HG02798 (cell line): ENCODE measurements at regions not wholly inside any gene's neighbourhood (a gene's known extent, or its start where the extent isn't known, plus 50 kb on each side); places are given as distances from the start of the nearest gene placed in this dataset.
"Not testable (repeated sequence)": the region's sequence is repeated elsewhere in the genome, so short reads cannot be mapped to it uniquely, and the experiment has no call there.

Source experiments
- ATAC-seq: cut with Tn5 transposase; IDR thresholded peaks from one replicate; pipeline ENCODE4 v1.9.1; 2021; ENCODE audit warnings: mild to moderate bottlenecking; ENCODE audit not compliant: unreplicated experiment, poor library complexity

DNA sequence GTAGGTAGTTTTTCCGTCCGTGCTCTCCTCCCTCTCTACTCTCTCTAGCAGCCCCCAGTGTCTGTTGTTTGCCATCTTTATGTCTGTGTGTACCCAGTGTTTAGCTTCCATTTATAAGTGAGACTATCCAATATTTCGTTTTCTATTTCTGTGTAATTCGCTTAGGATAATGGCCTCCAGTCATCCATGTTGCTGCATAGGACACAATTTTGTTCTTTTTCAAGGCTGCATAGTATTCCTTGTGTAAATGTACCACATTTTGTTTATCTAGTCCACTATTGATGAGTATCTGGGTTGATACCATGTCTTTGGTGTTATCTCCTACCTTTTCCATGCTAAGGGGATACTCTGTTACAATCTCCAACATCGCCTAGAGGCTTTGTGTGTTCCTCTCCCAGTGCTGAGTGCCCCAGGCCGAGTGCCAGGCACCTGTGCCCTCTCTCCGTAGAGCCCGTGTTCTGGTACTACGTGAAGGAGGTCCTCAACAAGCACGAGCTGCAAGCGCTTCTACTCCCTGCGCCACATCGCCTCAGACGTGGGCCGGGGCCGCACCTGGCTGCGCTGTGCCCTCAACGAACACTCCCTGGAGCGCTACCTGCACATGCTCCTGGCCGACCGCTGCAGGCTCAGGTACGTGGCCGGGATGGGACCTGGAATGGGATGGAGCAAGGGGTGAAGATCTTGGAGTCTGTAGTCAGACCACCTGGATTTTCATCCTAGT lies 51.0 kb downstream of the NPIPB11 start:
- not testable (repeated sequence) for ATAC-seq

DNA sequence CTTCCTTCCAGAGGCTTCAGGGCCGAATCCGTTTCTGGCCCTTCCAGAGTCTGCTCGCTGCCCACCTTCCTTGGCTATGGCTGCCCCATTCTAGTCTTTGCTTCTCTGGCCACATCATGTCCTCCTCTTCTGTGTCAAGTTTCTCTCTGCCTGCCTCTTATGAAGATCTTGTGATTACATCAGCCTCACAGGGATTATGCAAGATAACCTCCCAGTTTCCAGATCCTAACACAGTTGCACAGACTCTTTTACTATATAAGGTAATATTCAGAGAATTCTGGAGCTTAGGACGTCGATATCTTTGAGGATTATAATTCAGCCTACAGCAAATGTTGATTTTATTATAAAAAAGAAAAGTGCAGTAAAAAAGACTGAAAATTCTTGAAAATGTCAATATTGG lies 52.1 kb downstream of the NPIPB11 start:
- ATAC-seq = not testable (repeated sequence)

DNA sequence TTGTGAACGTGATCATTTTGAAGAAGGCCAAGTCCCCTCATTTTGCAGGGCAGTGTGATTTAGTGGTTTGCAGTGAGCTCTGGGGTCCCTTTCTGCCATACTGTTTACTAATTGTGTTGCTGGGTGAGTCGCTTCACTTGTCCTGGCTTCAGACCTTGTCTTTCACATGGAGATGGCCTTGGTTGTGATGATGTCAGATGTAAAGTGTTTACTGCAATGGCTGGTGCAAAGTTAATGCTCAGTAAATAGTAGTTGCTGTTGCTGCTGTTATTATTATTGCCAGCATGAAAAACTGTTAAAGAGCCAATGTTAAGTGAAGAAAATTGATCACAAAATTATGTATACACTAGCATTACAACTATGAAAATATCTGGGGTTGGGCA lies 53.9 kb downstream of the NPIPB11 start:
- ATAC-seq = not testable (repeated sequence)

DNA sequence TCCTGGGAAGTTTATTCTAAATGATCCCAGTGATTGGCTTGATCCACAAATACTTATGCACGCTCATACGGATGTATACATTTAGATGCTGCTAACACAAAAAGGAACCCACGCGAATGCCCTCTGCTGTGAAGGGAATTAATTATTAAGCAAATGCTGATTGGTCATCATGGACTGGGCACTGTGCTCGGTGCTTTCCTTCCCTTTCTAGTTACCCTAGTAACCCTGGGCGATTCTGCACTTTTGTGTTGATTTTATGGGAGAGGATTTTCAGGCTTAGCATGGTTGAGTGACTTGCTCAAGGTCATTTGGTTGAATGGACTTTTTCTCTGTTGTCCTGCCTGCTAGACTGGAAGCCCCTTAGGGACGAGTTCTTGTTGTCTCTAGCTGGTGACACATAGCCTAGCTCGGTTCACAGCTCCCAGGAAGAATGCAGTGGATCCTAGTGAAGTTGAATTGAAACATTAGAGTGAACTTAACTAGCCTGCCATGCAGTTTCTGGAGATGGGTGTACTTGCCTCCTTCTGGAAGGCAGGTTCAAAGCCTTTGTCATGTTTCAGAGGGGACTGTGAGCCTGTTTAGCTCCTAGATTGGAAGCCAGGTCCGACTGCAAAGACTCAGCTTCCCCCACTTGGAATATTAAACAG lies 54.4 kb downstream of the NPIPB11 start:
- ATAC-seq = not testable (repeated sequence)

DNA sequence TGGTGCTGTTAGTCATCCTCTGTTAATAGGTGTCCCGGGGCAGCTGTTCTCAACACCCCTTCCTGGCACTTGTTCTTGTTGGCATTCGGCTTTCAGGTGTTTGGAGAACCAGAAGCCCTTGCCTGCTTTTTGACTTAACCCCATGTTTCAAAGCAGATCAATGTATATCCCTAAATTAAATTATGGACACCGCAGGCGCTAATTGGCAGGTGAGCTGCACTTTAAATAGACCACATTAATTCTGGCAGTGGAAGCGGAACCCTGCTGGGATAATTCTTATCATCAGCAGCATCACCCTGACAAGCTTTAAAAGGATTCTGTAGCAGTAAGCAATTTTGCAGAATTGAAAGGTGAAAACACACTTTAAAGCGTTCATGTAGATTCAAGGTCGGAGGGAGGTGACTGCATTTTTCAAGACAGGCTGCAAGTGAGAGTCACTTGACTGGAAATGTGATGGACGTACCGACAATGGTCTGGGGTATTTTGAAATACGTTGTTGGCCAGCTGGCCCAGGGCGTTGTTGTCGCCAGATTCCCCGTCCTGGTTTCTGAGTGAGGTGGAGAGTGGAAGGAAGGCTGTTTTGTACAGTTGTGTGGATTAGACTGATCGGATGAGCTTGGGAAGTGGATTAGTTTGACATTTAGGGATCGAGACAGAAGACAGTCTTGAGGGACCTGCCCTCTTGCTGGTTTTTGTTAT lies 55.1 kb downstream of the NPIPB11 start:
- not testable (repeated sequence) for ATAC-seq

DNA sequence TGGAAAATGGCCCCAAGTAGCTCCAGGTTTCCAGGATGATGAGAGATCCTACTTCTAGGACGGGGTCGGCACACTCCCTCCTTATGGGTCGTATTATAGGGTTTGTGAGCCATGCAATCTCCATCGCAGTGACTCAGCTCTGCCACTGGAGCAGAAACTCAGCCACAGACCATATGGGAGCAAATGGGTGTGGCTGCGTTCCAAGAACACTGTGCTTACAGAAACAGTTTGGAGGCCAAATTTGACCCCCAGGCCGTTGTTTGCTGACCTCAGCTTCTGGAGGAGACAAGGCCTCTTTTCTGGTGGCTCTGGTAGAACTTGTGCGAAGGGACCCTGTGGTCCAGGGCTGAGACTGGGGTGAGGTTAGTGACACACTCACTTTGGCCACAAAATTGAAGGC lies 56.5 kb downstream of the NPIPB11 start:
- ATAC-seq = not testable (repeated sequence)

DNA sequence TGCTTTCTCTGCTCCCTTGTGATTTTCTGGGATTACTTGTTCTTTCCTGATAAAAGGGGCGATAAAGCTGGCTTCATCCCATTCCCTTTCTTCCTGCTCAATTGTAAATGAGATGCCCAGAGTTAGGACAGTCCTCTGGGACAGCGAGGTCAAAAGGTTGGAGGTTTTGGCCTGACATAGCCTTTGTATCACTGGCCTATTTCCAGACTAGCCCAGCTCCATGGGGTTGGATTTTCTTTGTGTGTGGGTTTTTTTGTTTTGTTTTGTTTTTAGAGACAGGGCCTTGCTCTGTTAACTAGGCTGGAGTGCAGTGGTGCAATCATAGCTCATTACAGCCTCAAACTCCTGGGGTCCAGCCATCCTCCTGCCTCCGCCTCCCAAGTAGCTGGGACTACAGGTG lies 57.8 kb downstream of the NPIPB11 start:
- not testable (repeated sequence) for ATAC-seq

DNA sequence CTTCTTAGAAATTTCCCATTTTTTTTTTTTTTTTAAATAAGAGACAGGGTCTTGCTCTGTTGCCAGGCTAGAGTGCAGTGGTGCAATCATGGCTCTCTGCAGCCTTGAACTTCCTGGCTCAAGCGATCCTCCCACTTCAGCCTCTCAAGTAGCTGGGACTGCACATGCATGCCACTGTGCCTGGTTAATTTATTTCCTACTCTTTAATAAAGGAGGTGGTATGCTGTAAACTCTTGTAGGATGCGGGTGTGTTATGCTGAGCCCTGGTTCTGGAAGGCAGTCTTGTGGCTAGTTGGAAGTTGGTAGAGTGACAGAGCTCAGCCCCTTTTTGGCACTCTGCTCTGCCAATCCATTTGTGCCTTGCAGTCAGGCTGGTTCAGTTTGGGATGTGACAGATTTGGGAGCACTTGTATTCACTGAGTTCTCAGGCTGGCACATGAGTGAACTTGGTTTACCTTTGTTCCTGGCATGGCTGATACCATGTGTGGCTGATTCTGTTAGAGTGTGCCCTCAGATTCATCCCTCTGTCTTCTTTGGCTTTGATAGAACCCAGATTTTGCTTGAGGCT lies 58.3 kb downstream of the NPIPB11 start:
- not testable (repeated sequence) for ATAC-seq

DNA sequence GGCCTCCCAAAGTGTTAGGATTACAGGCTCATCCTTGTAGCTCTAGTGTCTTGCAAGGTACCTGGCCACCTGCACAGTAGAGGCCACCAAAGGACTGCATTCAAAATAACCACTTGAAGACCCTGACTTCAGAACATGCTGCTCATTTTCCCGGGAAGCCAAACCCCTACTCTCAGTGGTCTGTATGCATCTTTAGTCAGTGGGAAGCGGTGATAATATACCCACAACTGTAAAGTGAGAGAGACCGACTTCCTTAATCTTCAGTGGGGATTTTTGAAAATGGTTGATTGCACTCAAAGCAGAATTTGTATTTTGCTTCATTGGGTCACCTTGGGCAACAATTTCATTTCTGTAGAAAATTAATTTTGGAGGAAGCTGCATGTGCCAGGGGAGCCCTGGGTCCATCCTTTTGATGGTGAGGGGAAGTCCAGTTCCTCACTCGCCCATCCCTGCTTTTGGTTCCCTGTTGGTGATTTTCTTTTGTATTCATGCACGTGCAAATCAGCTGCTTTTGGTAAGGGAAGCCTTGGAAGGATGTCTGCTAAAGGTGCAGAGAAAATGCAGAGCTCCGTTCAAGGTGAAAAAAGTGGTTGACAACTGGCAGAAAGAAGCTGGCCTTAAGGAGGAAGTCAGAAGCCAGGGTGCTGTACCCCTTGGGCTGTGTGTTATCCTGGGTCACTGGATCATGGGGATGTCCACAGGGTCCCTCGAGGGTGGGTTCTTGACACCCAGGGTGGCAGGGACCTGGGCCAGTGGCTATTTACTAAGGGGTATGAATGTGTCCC lies 59.5 kb downstream of the NPIPB11 start:
- not testable (repeated sequence) for ATAC-seq

DNA sequence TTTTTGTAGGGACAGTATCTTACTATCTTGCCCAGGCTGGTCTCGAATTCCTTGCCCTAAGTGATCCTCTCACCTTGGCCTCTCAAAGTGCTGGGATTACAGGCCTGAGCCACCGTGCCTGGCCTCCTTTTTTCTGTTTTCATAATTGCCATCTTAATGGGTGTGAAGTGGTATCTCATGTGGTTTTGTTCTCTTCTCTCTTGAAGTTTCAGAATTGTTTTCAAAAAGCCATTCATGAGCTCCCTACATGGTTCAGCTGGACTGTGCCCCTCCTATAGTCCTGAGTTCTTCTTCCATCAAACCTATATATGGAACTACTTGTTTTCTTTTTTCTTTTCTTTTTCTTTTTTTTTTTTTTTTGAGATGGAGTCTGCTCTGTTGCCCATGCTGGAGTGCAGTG lies 60.3 kb downstream of the NPIPB11 start:
- not testable (repeated sequence) for ATAC-seq

DNA sequence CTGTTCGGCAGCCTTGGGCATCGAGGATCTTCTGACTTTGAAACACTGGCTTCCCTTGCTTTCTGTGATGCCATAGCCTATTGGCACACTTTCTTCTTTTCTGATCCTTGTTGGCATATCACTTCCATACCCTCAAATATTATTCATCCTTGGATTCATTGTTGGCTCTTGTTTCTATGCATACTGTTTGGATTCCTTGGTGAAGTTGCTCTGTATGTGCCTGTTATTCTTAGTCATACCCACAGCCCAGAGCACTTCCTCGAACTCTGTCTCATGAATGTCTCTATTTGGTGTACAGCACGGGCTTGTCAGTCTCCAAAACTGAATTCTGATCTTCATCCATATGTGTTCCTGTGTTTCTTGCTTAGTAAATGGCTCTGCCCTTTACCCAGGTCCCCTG lies 63.6 kb downstream of the NPIPB11 start:
- not testable (repeated sequence) for ATAC-seq

DNA sequence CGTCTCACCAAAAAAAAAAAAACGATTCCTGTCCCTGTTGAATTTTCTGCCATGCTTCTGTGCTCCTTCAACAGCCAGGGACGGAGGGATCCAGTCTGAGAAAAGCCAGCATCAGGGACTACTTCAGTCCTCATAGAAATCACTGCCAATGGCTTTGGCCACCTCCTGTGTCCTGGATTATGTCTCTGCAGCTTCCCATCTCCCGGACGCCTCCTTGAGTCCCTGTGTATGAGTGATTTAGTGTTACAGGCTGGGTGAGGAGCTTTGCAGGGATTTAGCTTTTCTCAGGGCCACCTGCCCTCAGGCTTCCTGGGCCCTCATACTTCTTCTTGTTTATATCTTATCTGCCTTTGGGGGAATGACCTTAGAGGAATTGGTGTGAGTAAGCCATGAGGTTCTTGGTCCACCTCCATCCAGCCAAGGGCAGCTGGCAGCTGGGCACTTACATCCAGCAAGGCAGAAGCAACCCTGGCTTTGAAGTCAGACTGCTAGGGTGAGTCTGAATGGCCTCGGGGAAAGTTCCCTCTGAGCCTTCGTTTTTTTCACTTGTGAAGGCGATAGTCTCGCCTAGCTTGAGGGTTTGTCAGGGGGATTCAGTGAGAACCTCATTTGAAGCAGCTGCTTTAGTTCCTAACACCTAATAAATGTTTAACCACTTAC lies 65.6 kb downstream of the NPIPB11 start:
- ATAC-seq = not testable (repeated sequence)

DNA sequence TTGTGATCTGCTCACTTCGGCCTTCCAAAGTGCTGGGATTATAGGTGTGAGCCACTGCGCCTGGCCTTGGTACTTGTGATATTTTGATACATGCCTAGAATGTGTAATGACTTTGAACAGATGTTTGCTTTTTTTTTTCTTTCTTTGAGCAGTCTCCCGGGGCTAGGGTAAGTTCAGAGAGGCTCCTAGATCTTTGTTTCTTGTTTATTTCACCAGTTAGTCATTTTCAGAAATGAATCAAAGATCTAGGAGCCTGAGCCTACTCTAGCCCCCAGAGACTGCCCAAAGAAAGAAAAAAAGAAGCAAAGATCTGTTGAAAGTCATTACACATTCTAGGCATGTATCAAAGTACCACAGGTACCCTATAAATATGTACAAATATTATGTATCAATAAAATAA lies 66.3 kb downstream of the NPIPB11 start:
- ATAC-seq = not testable (repeated sequence)

DNA sequence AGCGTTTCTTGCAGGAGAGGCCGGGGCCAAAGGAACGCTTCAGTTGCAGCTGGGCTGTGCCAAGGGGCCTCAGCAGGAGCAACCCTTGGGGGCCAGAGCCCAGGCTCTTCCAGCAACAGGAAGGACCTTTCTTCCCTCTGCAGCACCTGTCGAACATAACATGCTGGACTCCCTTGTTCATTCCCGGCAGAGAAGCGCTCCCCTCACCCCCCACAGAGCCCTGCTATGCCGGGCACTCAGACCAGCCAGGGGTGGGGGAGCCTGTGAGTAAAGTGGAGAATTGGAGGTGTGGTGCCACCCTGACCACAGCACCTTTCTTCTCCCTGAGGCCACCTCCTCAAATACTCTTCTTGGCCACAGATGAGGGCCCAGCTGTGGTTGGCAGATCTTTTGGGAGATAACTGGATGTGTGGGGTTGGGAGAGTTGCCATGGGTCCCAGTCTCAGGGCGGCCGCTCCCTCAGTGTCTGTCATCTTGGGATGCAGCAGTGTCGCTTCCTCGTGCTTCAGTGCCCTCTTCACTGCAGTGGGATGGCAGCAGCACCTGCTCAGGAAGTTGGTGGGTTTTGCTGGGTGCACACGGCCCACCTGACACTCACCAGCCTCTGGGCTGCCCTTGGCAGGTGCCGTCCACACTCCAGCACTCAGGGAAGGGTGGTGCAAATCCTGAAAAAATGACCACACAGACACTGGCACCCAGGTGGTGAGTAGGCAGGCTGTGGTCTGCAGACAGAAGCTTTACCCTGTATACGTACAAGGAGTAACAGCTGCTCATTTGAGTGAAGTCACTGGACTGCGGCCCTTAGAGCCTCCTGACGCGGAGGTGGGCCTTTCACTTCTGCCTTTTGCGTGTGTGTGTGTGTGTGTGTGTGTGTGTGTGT lies 67.5 kb downstream of the NPIPB11 start:
- ATAC-seq = peak; percentile 85

DNA sequence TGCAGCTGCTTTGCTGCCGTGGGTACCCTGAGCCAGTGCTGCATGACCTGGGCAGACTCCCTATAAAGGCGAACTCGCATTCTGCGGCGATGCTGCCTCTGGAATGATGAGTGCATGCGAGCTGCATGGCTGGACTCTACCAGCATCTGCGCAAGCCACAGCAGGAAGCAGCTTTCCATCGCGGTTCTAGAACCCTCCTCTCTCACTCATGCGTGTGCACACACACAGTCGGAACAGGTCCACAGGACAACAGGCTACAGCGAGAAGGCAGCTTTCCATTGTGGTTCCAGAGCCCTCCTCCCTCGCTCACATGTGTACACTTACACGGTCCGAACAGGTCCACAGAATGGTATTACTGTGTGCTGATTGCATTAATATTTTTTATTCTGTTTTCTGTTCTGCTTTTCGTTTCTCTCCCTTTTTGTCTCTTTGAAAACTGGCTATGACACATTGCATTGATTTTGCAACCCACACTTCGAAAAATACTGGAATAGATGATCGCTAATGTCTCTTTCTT lies 69.1 kb downstream of the NPIPB11 start:
- not testable (repeated sequence) for ATAC-seq

DNA sequence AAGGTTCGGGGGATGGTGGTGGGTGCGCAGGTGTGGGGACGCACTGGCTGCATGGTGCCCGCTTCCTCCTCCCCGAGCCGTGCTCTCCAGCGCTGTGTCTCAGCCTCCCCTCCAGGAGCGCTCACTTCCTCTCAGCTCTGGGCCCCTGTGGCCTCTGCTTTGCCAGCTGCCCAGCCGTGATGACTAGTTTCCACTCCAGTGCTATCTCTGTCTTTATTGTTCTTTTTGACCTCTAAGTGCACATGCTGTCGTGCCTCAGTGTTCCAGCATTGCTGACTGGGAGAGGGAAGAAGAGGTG lies 71.0 kb downstream of the NPIPB11 start:
- ATAC-seq = not testable (repeated sequence)

DNA sequence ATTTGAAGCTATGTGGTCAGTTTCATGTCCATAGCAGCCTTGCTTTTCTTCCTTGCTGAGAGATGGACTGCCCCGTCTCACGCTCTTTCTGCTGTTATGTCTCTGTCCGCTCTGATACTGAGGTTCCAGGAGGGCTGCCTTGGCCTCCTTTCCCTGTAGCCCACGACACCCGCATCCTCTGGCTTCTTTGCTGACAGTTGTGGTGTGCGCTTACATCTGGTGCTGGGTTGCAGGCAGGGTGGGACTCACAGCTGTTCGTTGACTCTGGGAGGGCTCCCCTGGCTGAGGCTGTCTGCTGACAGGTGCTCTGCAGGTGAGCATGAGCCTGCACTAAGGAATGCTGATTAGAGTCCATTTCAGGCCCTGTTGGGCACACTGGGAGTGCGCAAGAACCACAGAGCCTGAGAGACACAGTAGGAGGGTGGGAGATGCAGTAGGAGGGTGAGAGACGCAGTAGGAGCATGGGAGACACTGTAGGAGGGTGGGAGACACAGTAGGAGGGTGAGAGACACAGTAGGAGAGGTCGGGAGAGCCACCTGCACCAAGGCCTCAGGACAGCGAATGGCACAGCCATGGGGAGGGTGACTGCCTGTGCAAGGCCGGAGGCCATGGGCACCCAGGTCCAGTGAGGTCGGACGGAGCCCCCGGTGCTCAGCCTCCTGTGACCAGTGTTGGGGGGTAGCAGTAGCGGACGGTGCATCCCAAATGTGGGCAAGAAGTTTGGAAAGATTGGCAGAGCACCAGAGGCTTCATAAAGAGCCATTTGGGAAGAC lies 71.5 kb downstream of the NPIPB11 start:
- not testable (repeated sequence) for ATAC-seq

DNA sequence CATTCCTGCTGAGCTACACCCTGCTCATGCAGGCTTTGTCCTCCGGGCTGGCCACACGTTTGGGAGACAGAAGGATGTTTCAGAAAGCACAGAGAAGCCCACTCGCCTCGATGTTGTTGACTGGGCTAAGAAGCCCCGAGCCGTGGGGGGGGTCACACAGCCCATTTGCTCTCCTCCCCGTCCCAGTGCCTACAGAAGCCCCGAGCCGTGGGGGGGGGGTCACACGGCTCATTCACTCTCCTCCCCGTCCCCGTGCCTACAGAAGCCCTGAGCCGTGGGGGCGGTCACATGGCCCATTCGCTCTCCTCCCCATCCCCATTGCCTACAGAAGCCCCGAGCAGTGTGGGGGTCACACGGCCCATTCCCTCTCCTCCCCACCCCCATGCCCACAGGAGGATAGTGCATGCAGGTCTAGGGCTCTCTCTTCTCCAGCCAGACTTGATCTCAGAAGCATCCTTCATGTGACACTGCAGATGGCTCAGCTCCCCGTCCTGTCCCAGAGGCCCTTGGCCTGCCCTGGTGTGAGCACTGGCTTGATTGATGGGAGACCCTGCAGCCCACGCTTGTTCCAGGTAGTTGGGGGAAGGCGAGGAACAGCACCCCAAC lies 72.9 kb downstream of the NPIPB11 start:
- not testable (repeated sequence) for ATAC-seq
